ENCODE measurements at regions not wholly inside any gene's neighbourhood (a gene's known extent, or its start where the extent isn't known, plus 50 kb on each side); places are given as distances from the start of the nearest gene placed in this dataset.
"Not testable (repeated sequence)": the region's sequence is repeated elsewhere in the genome, so short reads cannot be mapped to it uniquely, and the experiment has no call there.

DNA sequence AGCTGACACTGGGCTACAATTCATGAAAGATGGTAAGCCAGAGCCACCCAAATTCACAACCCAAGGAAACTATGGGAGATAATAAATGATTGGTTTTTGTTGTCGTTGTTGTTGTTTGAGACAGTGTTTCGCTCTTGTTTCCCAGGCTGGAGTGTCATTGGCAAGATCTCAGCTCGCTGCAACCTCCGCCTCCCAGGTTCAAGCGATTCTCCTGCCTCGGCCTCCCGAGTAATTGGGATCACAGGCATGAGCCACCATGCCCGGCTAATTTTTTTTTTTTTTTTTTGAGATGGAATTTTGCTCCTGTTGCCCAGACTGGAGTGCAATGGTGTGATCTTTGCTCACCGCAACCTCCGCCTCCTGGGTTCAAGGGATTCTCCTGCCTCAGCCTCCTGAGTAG, 65.9 kb upstream of the METTL9 start:
- H3K27ac ChIP-seq (ENCODE audit: control insufficient read depth, insufficient read depth, low read length); H3K4me2 ChIP-seq (ENCODE audit: control insufficient read depth, extremely low read depth, insufficient read depth, low read depth, low read length); H3K27me3 ChIP-seq (ENCODE audit: control insufficient read depth, extremely low read depth, insufficient read depth, low read length); DNase-seq (ENCODE audit: low read depth, low spot score); H3K9me3 ChIP-seq (ENCODE audit: control insufficient read depth, low read depth, low read length); H3K79me2 ChIP-seq (ENCODE audit: control insufficient read depth, insufficient read depth, low read length); H3K4me1 ChIP-seq (ENCODE audit: control insufficient read depth, extremely low read depth, insufficient read depth, low read length); FAIRE-seq; H3K4me3 ChIP-seq (ENCODE audit: control insufficient read depth in 2 of 3, extremely low read depth in 1 of 3, insufficient read depth in 2 of 3, low read depth in 1 of 3, low read length in 3 of 3); H4K20me1 ChIP-seq (ENCODE audit: control insufficient read depth, extremely low read depth, insufficient read depth, low read length); H3K9me1 ChIP-seq (ENCODE audit: control insufficient read depth, extremely low read depth, insufficient read depth, low read length); H3K36me3 ChIP-seq (ENCODE audit: control insufficient read depth in 2 of 2, extremely low read depth in 1 of 2, insufficient read depth in 2 of 2, low read length in 2 of 2); H2AFZ ChIP-seq (ENCODE audit: control insufficient read depth, low read length); dilution Hi-C loops (cut with MboI; ENCODE audit: extremely low pct_ligation_motif_present, low sequenced_read_pairs); H3K9ac ChIP-seq (ENCODE audit: control insufficient read depth, extremely low read depth, insufficient read depth, low read length): not testable (repeated sequence)

DNA sequence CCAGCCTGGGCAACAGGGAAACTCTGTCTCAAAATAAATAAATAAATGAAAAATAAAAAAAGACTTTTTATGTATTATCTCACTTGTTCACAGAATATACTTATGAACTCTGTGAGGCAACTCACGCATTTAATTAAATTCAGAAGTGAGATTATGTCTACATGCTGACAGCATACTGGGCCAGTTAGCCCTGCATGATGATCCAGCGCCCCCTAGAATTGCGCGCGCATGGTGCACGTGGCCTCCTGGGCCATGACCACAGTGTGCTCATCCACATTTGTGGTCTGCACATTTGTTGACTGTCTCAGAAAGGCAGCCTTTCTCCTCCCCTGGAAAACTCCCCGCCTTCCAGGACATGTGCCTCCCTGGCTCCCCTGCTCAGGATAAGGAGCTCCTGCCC, 64.8 kb upstream of the METTL9 start:
- H3K36me3 ChIP-seq (ENCODE audit: control insufficient read depth in 2 of 2, extremely low read depth in 1 of 2, insufficient read depth in 2 of 2, low read length in 2 of 2); dilution Hi-C loops (cut with MboI; ENCODE audit: extremely low pct_ligation_motif_present, low sequenced_read_pairs); FAIRE-seq; H3K4me1 ChIP-seq (ENCODE audit: control insufficient read depth, extremely low read depth, insufficient read depth, low read length); H3K27me3 ChIP-seq (ENCODE audit: control insufficient read depth, extremely low read depth, insufficient read depth, low read length); H3K79me2 ChIP-seq (ENCODE audit: control insufficient read depth, insufficient read depth, low read length); H3K4me3 ChIP-seq (ENCODE audit: control insufficient read depth in 2 of 3, extremely low read depth in 1 of 3, insufficient read depth in 2 of 3, low read depth in 1 of 3, low read length in 3 of 3); H3K27ac ChIP-seq (ENCODE audit: control insufficient read depth, insufficient read depth, low read length); H4K20me1 ChIP-seq (ENCODE audit: control insufficient read depth, extremely low read depth, insufficient read depth, low read length); H3K9ac ChIP-seq (ENCODE audit: control insufficient read depth, extremely low read depth, insufficient read depth, low read length); H3K4me2 ChIP-seq (ENCODE audit: control insufficient read depth, extremely low read depth, insufficient read depth, low read depth, low read length); H3K9me1 ChIP-seq (ENCODE audit: control insufficient read depth, extremely low read depth, insufficient read depth, low read length); H3K9me3 ChIP-seq (ENCODE audit: control insufficient read depth, low read depth, low read length); H2AFZ ChIP-seq (ENCODE audit: control insufficient read depth, low read length); DNase-seq (ENCODE audit: low read depth, low spot score): not testable (repeated sequence)

DNA sequence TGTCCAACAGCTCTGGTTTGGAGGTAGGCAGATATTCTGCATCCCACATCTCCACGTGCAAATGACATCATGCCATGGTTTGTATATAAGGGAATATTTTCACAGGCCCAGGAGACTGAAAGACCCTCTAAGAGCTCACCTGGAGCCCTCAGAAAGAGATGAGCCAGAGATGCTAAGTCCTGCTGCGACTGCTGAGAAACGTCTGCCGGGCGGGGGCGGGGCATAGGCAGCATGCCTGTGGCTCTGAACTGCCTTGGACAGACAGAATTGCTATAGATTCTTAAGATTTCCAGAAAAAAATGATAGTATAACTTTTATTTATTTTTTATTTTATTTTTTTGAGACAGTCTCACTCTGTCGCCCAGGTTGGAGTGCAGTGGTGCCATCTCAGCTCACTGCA, 64.2 kb upstream of the METTL9 start:
- H3K9me3 ChIP-seq (ENCODE audit: control insufficient read depth, low read depth, low read length); H3K4me3 ChIP-seq (ENCODE audit: control insufficient read depth in 2 of 3, extremely low read depth in 1 of 3, insufficient read depth in 2 of 3, low read depth in 1 of 3, low read length in 3 of 3); H4K20me1 ChIP-seq (ENCODE audit: control insufficient read depth, extremely low read depth, insufficient read depth, low read length); H3K36me3 ChIP-seq (ENCODE audit: control insufficient read depth in 2 of 2, extremely low read depth in 1 of 2, insufficient read depth in 2 of 2, low read length in 2 of 2); FAIRE-seq; dilution Hi-C loops (cut with MboI; ENCODE audit: extremely low pct_ligation_motif_present, low sequenced_read_pairs); H2AFZ ChIP-seq (ENCODE audit: control insufficient read depth, low read length); H3K9me1 ChIP-seq (ENCODE audit: control insufficient read depth, extremely low read depth, insufficient read depth, low read length); H3K4me1 ChIP-seq (ENCODE audit: control insufficient read depth, extremely low read depth, insufficient read depth, low read length); H3K4me2 ChIP-seq (ENCODE audit: control insufficient read depth, extremely low read depth, insufficient read depth, low read depth, low read length); H3K9ac ChIP-seq (ENCODE audit: control insufficient read depth, extremely low read depth, insufficient read depth, low read length); H3K27me3 ChIP-seq (ENCODE audit: control insufficient read depth, extremely low read depth, insufficient read depth, low read length); H3K79me2 ChIP-seq (ENCODE audit: control insufficient read depth, insufficient read depth, low read length); DNase-seq (ENCODE audit: low read depth, low spot score); H3K27ac ChIP-seq (ENCODE audit: control insufficient read depth, insufficient read depth, low read length): not testable (repeated sequence)

DNA sequence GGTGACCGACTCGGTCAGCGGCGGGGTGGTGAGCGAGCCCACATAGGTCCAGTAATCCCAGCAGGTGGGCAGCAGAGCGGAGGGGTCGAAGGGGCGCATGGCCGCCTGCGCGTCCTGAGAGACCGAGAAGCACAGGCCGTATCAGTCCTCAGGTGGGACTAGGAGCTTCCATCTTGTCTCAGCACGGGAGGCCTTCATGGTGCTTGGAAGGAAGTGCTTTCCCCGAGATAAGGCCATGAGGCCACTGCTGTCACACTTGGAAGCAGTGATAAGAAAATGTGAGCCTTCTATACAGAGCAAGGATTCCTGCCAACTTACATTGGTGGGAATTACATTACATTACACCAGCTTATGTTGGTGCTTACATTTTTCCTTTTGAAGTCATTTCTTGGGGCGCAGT, 62.6 kb upstream of the METTL9 start:
- H3K36me3 ChIP-seq (ENCODE audit: control insufficient read depth in 2 of 2, extremely low read depth in 1 of 2, insufficient read depth in 2 of 2, low read length in 2 of 2); DNase-seq (ENCODE audit: low read depth, low spot score); H3K79me2 ChIP-seq (ENCODE audit: control insufficient read depth, insufficient read depth, low read length); H3K9me3 ChIP-seq (ENCODE audit: control insufficient read depth, low read depth, low read length); FAIRE-seq; H3K27me3 ChIP-seq (ENCODE audit: control insufficient read depth, extremely low read depth, insufficient read depth, low read length); dilution Hi-C loops (cut with MboI; ENCODE audit: extremely low pct_ligation_motif_present, low sequenced_read_pairs); H3K27ac ChIP-seq (ENCODE audit: control insufficient read depth, insufficient read depth, low read length); H3K4me2 ChIP-seq (ENCODE audit: control insufficient read depth, extremely low read depth, insufficient read depth, low read depth, low read length); H2AFZ ChIP-seq (ENCODE audit: control insufficient read depth, low read length); H3K4me3 ChIP-seq (ENCODE audit: control insufficient read depth in 2 of 3, extremely low read depth in 1 of 3, insufficient read depth in 2 of 3, low read depth in 1 of 3, low read length in 3 of 3); H3K9ac ChIP-seq (ENCODE audit: control insufficient read depth, extremely low read depth, insufficient read depth, low read length); H3K9me1 ChIP-seq (ENCODE audit: control insufficient read depth, extremely low read depth, insufficient read depth, low read length); H3K4me1 ChIP-seq (ENCODE audit: control insufficient read depth, extremely low read depth, insufficient read depth, low read length); H4K20me1 ChIP-seq (ENCODE audit: control insufficient read depth, extremely low read depth, insufficient read depth, low read length): not testable (repeated sequence)

DNA sequence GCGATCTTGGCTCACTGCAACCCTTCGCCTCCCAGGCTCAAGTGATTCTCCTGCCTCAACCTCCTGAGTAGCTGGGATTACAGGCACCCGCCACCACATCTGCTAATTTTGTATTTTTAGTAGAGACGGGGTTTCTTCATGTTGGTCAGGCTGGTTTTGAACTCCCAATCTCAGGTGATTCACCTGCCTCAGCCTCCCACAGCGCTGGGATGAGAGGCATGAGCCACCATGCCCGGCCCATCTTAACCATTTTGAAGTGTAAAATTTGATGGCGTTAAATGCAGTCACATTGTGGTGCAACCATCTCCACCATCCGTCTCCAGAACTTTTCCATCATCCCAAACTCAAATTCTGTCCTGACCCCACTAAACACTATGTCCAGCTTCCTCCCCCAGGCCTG, 61.8 kb upstream of the METTL9 start:
- H3K36me3 ChIP-seq (ENCODE audit: control insufficient read depth in 2 of 2, extremely low read depth in 1 of 2, insufficient read depth in 2 of 2, low read length in 2 of 2); H3K9me3 ChIP-seq (ENCODE audit: control insufficient read depth, low read depth, low read length); H2AFZ ChIP-seq (ENCODE audit: control insufficient read depth, low read length); FAIRE-seq; dilution Hi-C loops (cut with MboI; ENCODE audit: extremely low pct_ligation_motif_present, low sequenced_read_pairs); H3K9ac ChIP-seq (ENCODE audit: control insufficient read depth, extremely low read depth, insufficient read depth, low read length); H3K4me2 ChIP-seq (ENCODE audit: control insufficient read depth, extremely low read depth, insufficient read depth, low read depth, low read length); H3K79me2 ChIP-seq (ENCODE audit: control insufficient read depth, insufficient read depth, low read length); H3K9me1 ChIP-seq (ENCODE audit: control insufficient read depth, extremely low read depth, insufficient read depth, low read length); H3K27me3 ChIP-seq (ENCODE audit: control insufficient read depth, extremely low read depth, insufficient read depth, low read length); H4K20me1 ChIP-seq (ENCODE audit: control insufficient read depth, extremely low read depth, insufficient read depth, low read length); DNase-seq (ENCODE audit: low read depth, low spot score); H3K27ac ChIP-seq (ENCODE audit: control insufficient read depth, insufficient read depth, low read length); H3K4me3 ChIP-seq (ENCODE audit: control insufficient read depth in 2 of 3, extremely low read depth in 1 of 3, insufficient read depth in 2 of 3, low read depth in 1 of 3, low read length in 3 of 3); H3K4me1 ChIP-seq (ENCODE audit: control insufficient read depth, extremely low read depth, insufficient read depth, low read length): not testable (repeated sequence)
